NCI-H2227 (cell line): ENCODE measurements at regions not wholly inside any gene's neighbourhood (a gene's known extent, or its start where the extent isn't known, plus 50 kb on each side); places are given as distances from the start of the nearest gene placed in this dataset.
A peak's percentile ranks its signal among the peaks of the same experiment; 100 is the strongest.

Experiments
- DNase-seq: peaks from one replicate; lab custom pipeline; 2025; ENCODE audit not compliant: unreplicated experiment; lab: John Stamatoyannopoulos, UW

GRCh38 chr2:190783513-190784263, 96.9 kb upstream of the GLS start:
- DNase-seq = no peak

GRCh38 chr2:190785334-190785733, 95.3 kb upstream of the GLS start:
- DNase-seq = no peak

- DNase-seq = peak; percentile 35
Observed at GRCh38 chr2:190786404-190787166, 94.0 kb upstream of the GLS start.

GRCh38 chr2:190787743-190788235, 92.8 kb upstream of the GLS start:
- DNase-seq = no peak

- DNase-seq = no peak
Observed at GRCh38 chr2:190789074-190790004, 91.3 kb upstream of the GLS start.

GRCh38 chr2:190791347-190791975, 89.2 kb upstream of the GLS start:
- peak; percentile 76 for DNase-seq

GRCh38 chr2:190791976-190792575, 88.5 kb upstream of the GLS start:
- no peak for DNase-seq

GRCh38 chr2:190792956-190793888, 87.4 kb upstream of the GLS start:
- DNase-seq = peak; percentile 88

GRCh38 chr2:190794377-190794776, 86.2 kb upstream of the GLS start:
- DNase-seq = no peak

- no peak for DNase-seq
Observed at GRCh38 chr2:190794790-190795189, 85.8 kb upstream of the GLS start.

GRCh38 chr2:190795686-190796085, 84.9 kb upstream of the GLS start:
- no peak for DNase-seq

- DNase-seq = no peak
Observed at GRCh38 chr2:190799999-190800398, 80.6 kb upstream of the GLS start.

GRCh38 chr2:190800528-190800927, 80.1 kb upstream of the GLS start:
- no peak for DNase-seq

- peak; percentile 79 for DNase-seq
Observed at GRCh38 chr2:190802129-190802528, 78.5 kb upstream of the GLS start.

- DNase-seq = no peak
Observed at GRCh38 chr2:190802626-190803209, 77.9 kb upstream of the GLS start.

GRCh38 chr2:190804182-190804795, 76.3 kb upstream of the GLS start:
- peak; percentile 54 for DNase-seq

- no peak for DNase-seq
Observed at GRCh38 chr2:190805126-190805525, 75.5 kb upstream of the GLS start.

- no peak for DNase-seq
Observed at GRCh38 chr2:190805843-190806242, 74.8 kb upstream of the GLS start.
